Stimulated activated CD8-positive, alpha-beta memory T cell treated with anti-CD3 and anti-CD28 coated beads, Interleukin-4, amount 100 ng/mL, for 4 hours (primary cell): ENCODE measurements at regions not wholly inside any gene's neighbourhood (a gene's known extent, or its start where the extent isn't known, plus 50 kb on each side); places are given as distances from the start of the nearest gene placed in this dataset.
"Not testable (repeated sequence)": the region's sequence is repeated elsewhere in the genome, so short reads cannot be mapped to it uniquely, and the experiment has no call there.

Experiments
- DNase-seq, 2 donors: peaks; one replicate each; pipeline ENCODE4 v3.0.0-alpha.2; 2020; ENCODE audit warnings: low read depth in 2 of 2, low spot score in 1 of 2

DNA sequence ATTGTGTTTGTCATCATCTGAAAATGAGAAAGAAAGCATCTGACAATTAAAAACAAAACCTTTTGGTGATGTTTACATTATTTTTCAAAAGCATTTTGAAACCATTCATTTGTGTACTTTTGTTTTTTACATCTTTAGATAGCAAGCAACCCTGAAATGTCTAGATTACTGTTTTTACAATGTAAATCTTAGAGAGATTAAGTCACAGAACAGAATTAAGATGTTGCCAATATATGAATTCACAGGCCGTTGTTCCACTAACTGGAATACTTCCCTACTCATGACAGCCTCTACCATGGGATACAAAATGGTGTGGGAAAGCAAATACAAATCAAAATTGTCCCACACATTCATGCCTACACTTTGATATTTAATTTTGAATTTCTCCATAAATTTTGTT, 480.0 kb upstream of the ZEB2 start:
- DNase-seq, result no peak

GRCh38 chr2:144999071-144999875, 479.4 kb upstream of the ZEB2 start:
- DNase-seq, result no peak

DNA sequence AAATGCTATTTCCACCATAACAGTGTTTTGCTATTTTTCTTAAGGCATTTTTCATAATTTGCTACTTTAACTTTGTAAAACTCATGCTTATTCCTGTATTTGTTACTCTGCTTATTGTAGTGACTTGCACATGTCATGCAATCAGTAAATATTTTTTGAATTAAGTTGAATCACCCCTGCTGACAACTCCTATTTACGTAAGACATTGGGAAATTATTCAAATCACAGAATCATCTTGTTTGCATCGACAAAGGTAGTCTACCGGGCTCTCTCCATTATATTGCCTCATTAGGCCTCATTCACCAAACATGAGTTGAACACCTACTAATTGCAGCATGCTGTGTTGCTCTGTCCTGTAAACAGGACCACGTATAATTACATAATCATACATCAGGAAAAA, 478.5 kb upstream of the ZEB2 start:
- DNase-seq, result no peak

DNA sequence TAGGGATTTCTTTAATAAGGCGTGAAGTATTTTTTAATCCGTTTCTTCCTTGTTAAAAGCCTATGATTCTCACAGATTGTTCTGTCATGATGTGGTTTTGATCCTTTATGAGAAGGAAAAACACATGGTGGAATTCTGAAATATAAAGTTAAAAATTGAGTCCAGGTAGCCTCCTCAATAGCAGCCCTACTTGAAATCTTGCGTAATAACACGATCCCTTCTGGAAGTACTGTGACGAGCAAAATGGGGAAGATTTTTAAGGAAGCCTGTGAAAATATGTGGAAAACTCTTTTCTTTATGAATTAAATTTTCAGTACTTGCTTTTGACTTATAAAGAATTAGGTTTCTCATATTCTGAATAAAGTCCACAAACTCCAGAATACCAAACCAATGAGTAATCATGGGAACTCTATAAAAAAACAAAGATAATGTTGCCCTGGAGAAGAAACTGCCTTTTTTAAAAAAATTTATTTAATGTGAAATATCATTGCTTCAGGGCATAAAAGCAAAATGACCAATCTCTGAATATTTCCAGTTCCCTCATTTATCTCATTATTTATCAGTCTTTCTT, 476.4 kb upstream of the ZEB2 start:
- DNase-seq, result no peak

- DNase-seq, result no peak
Measured at GRCh38 chr2:144995482-144995881, 475.6 kb upstream of the ZEB2 start.

DNA sequence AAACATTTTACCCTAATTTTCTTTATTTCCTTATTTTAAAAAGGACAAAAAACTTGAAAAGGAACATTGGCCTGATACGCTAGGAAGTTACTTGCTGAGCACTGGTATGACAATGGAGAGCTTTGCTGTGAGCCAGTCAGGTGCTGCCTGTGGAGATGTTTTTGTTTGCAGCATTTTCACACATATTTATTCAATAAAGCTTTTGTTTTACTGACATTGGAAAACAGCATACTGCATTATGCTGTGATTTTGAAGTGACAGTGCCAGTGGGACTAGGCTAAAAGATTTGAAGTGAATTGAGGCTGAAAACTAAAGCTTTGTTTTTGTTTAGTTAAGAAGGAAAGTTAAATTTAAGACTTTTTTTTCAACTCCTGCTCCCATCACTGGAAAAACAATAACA, 470.7 kb upstream of the ZEB2 start:
- no peak for DNase-seq

- DNase-seq, result no peak
Measured at GRCh38 chr2:144989579-144990270, 469.8 kb upstream of the ZEB2 start.

DNA sequence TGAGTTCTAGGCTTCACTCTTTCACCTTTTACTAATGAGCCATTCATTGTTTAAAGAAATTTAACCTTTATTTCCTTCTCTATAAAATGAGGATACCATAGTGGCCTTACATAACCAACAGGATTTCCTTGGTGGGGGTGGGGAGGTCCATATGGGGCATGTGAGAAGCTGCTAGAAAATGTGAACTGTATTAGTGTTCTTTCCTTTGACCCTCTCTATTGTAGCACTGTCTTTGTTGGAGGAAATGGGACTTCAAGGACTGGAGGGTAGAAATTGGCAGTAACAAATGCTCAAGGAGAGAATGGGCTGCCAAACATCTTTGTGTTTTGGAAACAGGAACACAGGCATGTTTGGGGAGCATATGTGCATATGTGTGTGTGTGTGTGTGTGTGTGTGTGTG, 468.7 kb upstream of the ZEB2 start:
- no peak for DNase-seq

DNA sequence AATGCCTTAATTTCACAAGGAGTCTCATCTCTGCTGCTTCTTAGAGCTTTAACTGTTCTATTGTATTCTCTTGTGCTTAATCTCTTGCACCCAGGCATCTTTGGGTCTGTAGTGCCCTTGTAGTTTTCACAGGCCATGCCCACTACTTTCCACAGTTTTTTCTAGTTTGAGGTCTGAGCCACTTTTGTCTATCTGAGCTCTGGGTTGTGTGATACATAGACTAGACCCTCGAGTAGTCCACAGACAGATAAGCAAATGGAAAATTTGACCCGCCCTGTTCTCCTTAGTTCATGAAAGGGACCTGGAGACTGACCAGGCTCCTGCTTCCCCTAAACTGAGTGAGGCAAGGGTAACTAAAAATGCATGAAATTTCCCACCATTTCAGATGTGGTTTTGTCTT, 466.8 kb upstream of the ZEB2 start:
- DNase-seq, result no peak

DNA sequence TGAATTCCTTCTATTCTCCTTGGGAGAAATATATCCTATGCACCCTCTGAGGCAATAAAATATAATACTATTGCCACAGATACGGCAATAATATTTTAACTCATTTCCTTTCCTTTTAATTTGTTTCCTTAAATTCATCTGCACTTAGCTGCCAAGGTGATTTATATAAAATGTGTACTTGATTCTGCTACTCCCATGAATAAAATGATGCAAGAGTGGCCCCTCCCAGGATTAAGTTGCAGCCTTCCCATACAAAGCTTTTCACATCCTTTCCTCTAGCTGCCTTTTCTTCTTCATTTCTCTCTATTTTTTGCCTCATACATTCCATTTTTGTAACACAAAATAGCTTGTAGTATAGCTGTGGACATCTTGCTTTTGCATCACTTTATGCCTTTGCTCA, 464.1 kb upstream of the ZEB2 start:
- no peak for DNase-seq

- DNase-seq, result no peak
Measured at GRCh38 chr2:144983107-144983506, 463.2 kb upstream of the ZEB2 start.

GRCh38 chr2:144982481-144982880, 462.6 kb upstream of the ZEB2 start:
- DNase-seq, result no peak

DNA sequence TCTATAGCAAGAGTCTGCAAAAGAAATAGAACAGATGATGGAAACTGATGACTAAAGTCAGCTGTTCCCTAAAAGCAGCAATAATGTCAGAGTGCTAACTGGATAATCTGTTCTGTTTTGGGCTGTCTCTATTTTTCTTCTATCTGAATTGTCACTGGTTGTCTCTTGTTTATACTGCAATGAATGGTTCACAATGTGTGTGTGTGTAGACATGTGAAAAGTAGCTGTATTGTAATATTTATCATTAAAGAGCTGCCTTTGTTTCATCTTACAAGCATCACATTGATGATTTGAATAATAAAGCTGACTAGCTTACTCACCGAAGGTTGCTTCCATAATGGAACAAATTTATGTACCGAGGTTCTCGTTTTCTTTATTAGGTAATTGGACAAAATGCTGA, 456.0 kb upstream of the ZEB2 start:
- DNase-seq, result no peak

DNA sequence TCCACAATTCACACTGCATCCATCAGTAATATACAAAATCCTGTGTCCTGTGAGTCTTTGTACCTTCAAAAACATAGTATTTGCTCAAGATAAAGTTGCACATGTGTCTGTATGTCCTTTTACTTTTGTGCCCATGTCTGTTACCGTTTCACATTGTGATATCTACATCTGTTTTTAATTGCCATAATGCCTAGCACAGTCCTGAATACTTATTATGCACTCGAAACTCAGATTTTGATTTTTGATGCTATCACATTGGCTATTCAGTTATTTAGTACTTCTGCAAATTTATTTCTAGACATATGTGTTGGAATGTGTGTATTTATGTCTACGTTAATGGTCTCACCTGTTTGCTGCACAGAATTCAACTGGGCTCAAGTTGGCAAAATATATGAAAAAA, 452.8 kb upstream of the ZEB2 start:
- no peak for DNase-seq

- no peak for DNase-seq
Measured at GRCh38 chr2:144971786-144972335, 451.9 kb upstream of the ZEB2 start.

GRCh38 chr2:144970410-144970809, 450.5 kb upstream of the ZEB2 start:
- not testable (repeated sequence) for DNase-seq

DNA sequence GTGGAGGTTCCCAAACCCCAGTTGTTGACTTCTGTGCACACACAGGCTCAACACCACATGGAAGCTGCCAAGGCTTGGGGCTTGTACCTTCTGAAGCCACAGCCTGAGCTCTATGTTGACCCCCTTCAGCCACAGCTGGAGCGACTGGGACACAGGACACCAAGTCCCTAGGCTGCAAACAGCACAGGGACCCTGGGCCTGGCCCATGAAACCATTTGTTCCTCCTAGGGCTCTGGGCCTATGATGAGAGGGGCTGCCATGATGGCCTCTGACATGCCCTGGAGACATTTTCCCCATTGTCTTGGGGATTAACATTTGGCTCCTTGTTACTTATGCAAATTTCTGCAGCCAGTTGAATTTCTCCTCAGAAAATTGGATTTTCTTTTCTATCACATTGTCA, 449.6 kb upstream of the ZEB2 start:
- not testable (repeated sequence) for DNase-seq

- DNase-seq, result no peak
Measured at GRCh38 chr2:144967961-144968360, 448.0 kb upstream of the ZEB2 start.

DNA sequence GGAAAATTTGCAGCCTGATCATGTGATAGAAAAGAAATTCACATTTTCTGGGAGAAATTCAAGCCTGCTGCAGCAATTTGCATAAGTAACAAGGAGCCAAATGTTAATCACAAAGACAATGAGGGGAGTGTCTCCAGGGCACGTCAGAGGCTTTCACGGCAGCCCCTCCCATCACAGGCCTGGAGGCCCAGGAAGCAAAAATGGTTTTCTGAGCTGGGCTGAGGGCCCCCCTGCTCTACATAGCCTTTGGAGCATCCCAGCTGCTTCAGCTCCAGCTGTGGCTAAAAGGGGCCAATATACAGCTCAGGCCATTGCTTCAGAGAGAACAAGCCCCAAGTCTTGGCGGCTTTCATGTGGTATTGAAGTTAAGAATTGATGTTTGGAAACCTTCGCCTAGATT, 445.3 kb upstream of the ZEB2 start:
- no peak for DNase-seq

GRCh38 chr2:144963031-144963430, 443.1 kb upstream of the ZEB2 start:
- DNase-seq, result no peak

DNA sequence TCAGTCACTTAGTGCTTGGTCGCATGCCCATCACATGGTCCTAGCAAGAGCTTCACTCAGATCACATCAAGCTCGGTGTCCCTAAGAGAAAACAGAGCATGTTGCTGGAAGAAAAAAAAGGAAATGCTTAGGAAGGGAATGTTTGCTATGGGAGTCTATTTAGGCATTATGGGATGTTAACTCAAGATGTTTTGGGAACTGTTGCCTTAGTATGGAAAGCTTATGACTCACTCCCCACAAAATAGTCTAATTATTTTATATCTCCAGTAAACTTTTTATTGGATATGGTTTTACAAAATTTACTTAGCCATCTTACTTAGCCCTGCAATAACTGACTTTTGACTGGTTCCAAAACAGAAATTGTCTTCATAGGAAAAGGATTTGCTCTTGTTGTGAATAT, 439.5 kb upstream of the ZEB2 start:
- no peak for DNase-seq

GRCh38 chr2:144950899-144951560, 431.1 kb upstream of the ZEB2 start:
- DNase-seq, result no peak
